ENCODE measurements at regions not wholly inside any gene's neighbourhood (a gene's known extent, or its start where the extent isn't known, plus 50 kb on each side); places are given as distances from the start of the nearest gene placed in this dataset.
"Not testable (repeated sequence)": the region's sequence is repeated elsewhere in the genome, so short reads cannot be mapped to it uniquely, and the experiment has no call there.

GRCh38 chr7:131629217-131629882 is 72.9 kb upstream of the PODXL start:
- no peaks in the 10 kb centered on the region for H3K36me3 ChIP-seq (ENCODE audit: control insufficient read depth, insufficient read depth, low read length)
- H3K27ac ChIP-seq (ENCODE audit: insufficient read depth, low read length, poor library complexity, severe bottlenecking) = no peak overlapping the region
- H3K4me3 ChIP-seq (ENCODE audit: insufficient read depth, low read depth, low read length, poor library complexity, severe bottlenecking) = no peak overlapping the region
- H3K27me3 ChIP-seq (replicated peaks; ENCODE audit: control insufficient read depth, insufficient read depth, low read length, poor library complexity, severe bottlenecking) = no peaks in the 10 kb centered on the region
- no peaks in the 10 kb centered on the region for H3K4me1 ChIP-seq (ENCODE audit: control insufficient read depth, insufficient read depth, low read length, poor library complexity, severe bottlenecking)
- DNase-seq = no peak
- no peaks in the 10 kb centered on the region for H3K9me3 ChIP-seq (ENCODE audit: control insufficient read depth, low read length)

- H3K4me3 ChIP-seq (ENCODE audit: insufficient read depth, low read depth, low read length, poor library complexity, severe bottlenecking) = no peak overlapping the region
- H3K4me1 ChIP-seq (ENCODE audit: control insufficient read depth, insufficient read depth, low read length, poor library complexity, severe bottlenecking) = no peaks in the 10 kb centered on the region
- no peaks in the 10 kb centered on the region for H3K9me3 ChIP-seq (ENCODE audit: control insufficient read depth, low read length)
Measured at GRCh38 chr7:131628634-131629033, 72.2 kb upstream of the PODXL start.

GRCh38 chr7:131627735-131628190 is 71.3 kb upstream of the PODXL start:
- Histone ChIP-seq H3K36me3 (ENCODE audit: control insufficient read depth, insufficient read depth, low read length) (no peaks in the 10 kb centered on the region), H3K9me3 (ENCODE audit: control insufficient read depth, low read length) (no peaks in the 10 kb centered on the region), H3K27ac (ENCODE audit: insufficient read depth, low read length, poor library complexity, severe bottlenecking) (no peak overlapping the region), H3K4me3 (ENCODE audit: insufficient read depth, low read depth, low read length, poor library complexity, severe bottlenecking) (no peak overlapping the region), H3K4me1 (ENCODE audit: control insufficient read depth, insufficient read depth, low read length, poor library complexity, severe bottlenecking) (no peaks in the 10 kb centered on the region), H3K27me3 (replicated peaks; ENCODE audit: control insufficient read depth, insufficient read depth, low read length, poor library complexity, severe bottlenecking) (no peaks in the 10 kb centered on the region)
- DNase-seq = no peak

More at GRCh38 chr7:131628634-131629033, 72.2 kb upstream of the PODXL start:
- Histone ChIP-seq H3K27ac (ENCODE audit: insufficient read depth, low read length, poor library complexity, severe bottlenecking) (no peak overlapping the region), H3K27me3 (replicated peaks; ENCODE audit: control insufficient read depth, insufficient read depth, low read length, poor library complexity, severe bottlenecking) (no peaks in the 10 kb centered on the region), H3K36me3 (ENCODE audit: control insufficient read depth, insufficient read depth, low read length) (no peaks in the 10 kb centered on the region)
- DNase-seq = no peak

- no peak overlapping the region for H3K27ac ChIP-seq (ENCODE audit: insufficient read depth, low read length, poor library complexity, severe bottlenecking)
- H3K36me3 ChIP-seq (ENCODE audit: control insufficient read depth, insufficient read depth, low read length) = no peaks in the 10 kb centered on the region
- no peaks in the 10 kb centered on the region for H3K4me1 ChIP-seq (ENCODE audit: control insufficient read depth, insufficient read depth, low read length, poor library complexity, severe bottlenecking)
- no peaks in the 10 kb centered on the region for H3K9me3 ChIP-seq (ENCODE audit: control insufficient read depth, low read length)
- no peak overlapping the region for H3K4me3 ChIP-seq (ENCODE audit: insufficient read depth, low read depth, low read length, poor library complexity, severe bottlenecking)
- H3K27me3 ChIP-seq (replicated peaks; ENCODE audit: control insufficient read depth, insufficient read depth, low read length, poor library complexity, severe bottlenecking) = no peaks in the 10 kb centered on the region
- DNase-seq = no peak
Measured at GRCh38 chr7:131626643-131627042, 70.2 kb upstream of the PODXL start.

- Histone ChIP-seq H3K4me3 (ENCODE audit: insufficient read depth, low read depth, low read length, poor library complexity, severe bottlenecking) (no peak overlapping the region), H3K36me3 (ENCODE audit: control insufficient read depth, insufficient read depth, low read length) (no peaks in the 10 kb centered on the region), H3K27me3 (replicated peaks; ENCODE audit: control insufficient read depth, insufficient read depth, low read length, poor library complexity, severe bottlenecking) (no peaks in the 10 kb centered on the region), H3K27ac (ENCODE audit: insufficient read depth, low read length, poor library complexity, severe bottlenecking) (no peak overlapping the region), H3K4me1 (ENCODE audit: control insufficient read depth, insufficient read depth, low read length, poor library complexity, severe bottlenecking) (no peaks in the 10 kb centered on the region), H3K9me3 (ENCODE audit: control insufficient read depth, low read length) (no peaks in the 10 kb centered on the region)
- no peak for DNase-seq
Measured at GRCh38 chr7:131625817-131626372, 69.5 kb upstream of the PODXL start.

GRCh38 chr7:131625345-131625744 is 68.9 kb upstream of the PODXL start:
- H3K9me3 ChIP-seq (ENCODE audit: control insufficient read depth, low read length); H3K27me3 ChIP-seq (replicated peaks; ENCODE audit: control insufficient read depth, insufficient read depth, low read length, poor library complexity, severe bottlenecking); H3K4me1 ChIP-seq (ENCODE audit: control insufficient read depth, insufficient read depth, low read length, poor library complexity, severe bottlenecking); H3K27ac ChIP-seq (ENCODE audit: insufficient read depth, low read length, poor library complexity, severe bottlenecking); H3K4me3 ChIP-seq (ENCODE audit: insufficient read depth, low read depth, low read length, poor library complexity, severe bottlenecking); DNase-seq; H3K36me3 ChIP-seq (ENCODE audit: control insufficient read depth, insufficient read depth, low read length): not testable (repeated sequence)

- H3K4me3 ChIP-seq (ENCODE audit: insufficient read depth, low read depth, low read length, poor library complexity, severe bottlenecking) = no peak overlapping the region
- no peaks in the 10 kb centered on the region for H3K27me3 ChIP-seq (replicated peaks; ENCODE audit: control insufficient read depth, insufficient read depth, low read length, poor library complexity, severe bottlenecking)
- H3K36me3 ChIP-seq (ENCODE audit: control insufficient read depth, insufficient read depth, low read length) = no peaks in the 10 kb centered on the region
- DNase-seq = no peak
- no peaks in the 10 kb centered on the region for H3K9me3 ChIP-seq (ENCODE audit: control insufficient read depth, low read length)
- H3K4me1 ChIP-seq (ENCODE audit: control insufficient read depth, insufficient read depth, low read length, poor library complexity, severe bottlenecking) = no peaks in the 10 kb centered on the region
- H3K27ac ChIP-seq (ENCODE audit: insufficient read depth, low read length, poor library complexity, severe bottlenecking) = no peak overlapping the region
Measured at GRCh38 chr7:131624536-131624935, 68.1 kb upstream of the PODXL start.

- Histone ChIP-seq H3K4me1 (ENCODE audit: control insufficient read depth, insufficient read depth, low read length, poor library complexity, severe bottlenecking) (no peaks in the 10 kb centered on the region), H3K36me3 (ENCODE audit: control insufficient read depth, insufficient read depth, low read length) (no peaks in the 10 kb centered on the region), H3K4me3 (ENCODE audit: insufficient read depth, low read depth, low read length, poor library complexity, severe bottlenecking) (no peak overlapping the region), H3K27me3 (replicated peaks; ENCODE audit: control insufficient read depth, insufficient read depth, low read length, poor library complexity, severe bottlenecking) (no peaks in the 10 kb centered on the region), H3K27ac (ENCODE audit: insufficient read depth, low read length, poor library complexity, severe bottlenecking) (no peak overlapping the region), H3K9me3 (ENCODE audit: control insufficient read depth, low read length) (no peaks in the 10 kb centered on the region)
- DNase-seq = no peak
Measured at GRCh38 chr7:131623154-131623553, 66.7 kb upstream of the PODXL start.

- Histone ChIP-seq H3K36me3 (ENCODE audit: control insufficient read depth, insufficient read depth, low read length) (no peaks in the 10 kb centered on the region), H3K27me3 (replicated peaks; ENCODE audit: control insufficient read depth, insufficient read depth, low read length, poor library complexity, severe bottlenecking) (no peaks in the 10 kb centered on the region), H3K9me3 (ENCODE audit: control insufficient read depth, low read length) (no peaks in the 10 kb centered on the region), H3K27ac (ENCODE audit: insufficient read depth, low read length, poor library complexity, severe bottlenecking) (no peak overlapping the region), H3K4me1 (ENCODE audit: control insufficient read depth, insufficient read depth, low read length, poor library complexity, severe bottlenecking) (no peaks in the 10 kb centered on the region), H3K4me3 (ENCODE audit: insufficient read depth, low read depth, low read length, poor library complexity, severe bottlenecking) (no peak overlapping the region)
- DNase-seq = no peak
Measured at GRCh38 chr7:131621652-131622051, 65.2 kb upstream of the PODXL start.

- DNase-seq = no peak
- Histone ChIP-seq H3K4me3 (ENCODE audit: insufficient read depth, low read depth, low read length, poor library complexity, severe bottlenecking) (no peak overlapping the region), H3K27me3 (replicated peaks; ENCODE audit: control insufficient read depth, insufficient read depth, low read length, poor library complexity, severe bottlenecking) (no peaks in the 10 kb centered on the region), H3K27ac (ENCODE audit: insufficient read depth, low read length, poor library complexity, severe bottlenecking) (no peak overlapping the region), H3K9me3 (ENCODE audit: control insufficient read depth, low read length) (no peaks in the 10 kb centered on the region), H3K4me1 (ENCODE audit: control insufficient read depth, insufficient read depth, low read length, poor library complexity, severe bottlenecking) (no peaks in the 10 kb centered on the region), H3K36me3 (ENCODE audit: control insufficient read depth, insufficient read depth, low read length) (no peaks in the 10 kb centered on the region)
Measured at GRCh38 chr7:131620673-131621609, 64.5 kb upstream of the PODXL start.
